ENCODE measurements at regions not wholly inside any gene's neighbourhood (a gene's known extent, or its start where the extent isn't known, plus 50 kb on each side); places are given as distances from the start of the nearest gene placed in this dataset.

GRCh38 chr12:125487336-125487735, 422.1 kb downstream of the AACS start:
- Histone ChIP-seq H3K4me1 (no peaks in the 10 kb centered on the region), H3K27me3 (no peaks in the 10 kb centered on the region), H3K9me3 (no peaks in the 10 kb centered on the region), H3K36me3 (no peaks in the 10 kb centered on the region), H3K27ac (no peak overlapping the region), H3K4me3 (no peak overlapping the region)
- no peak for TF ChIP-seq CTCF (IDR thresholded peaks at IDR 0.05)
- no peak for TF ChIP-seq POLR2A (IDR thresholded peaks at IDR 0.05)
- no peak for DNase-seq

GRCh38 chr12:125491553-125491952, 426.3 kb downstream of the AACS start:
- no peaks in the 10 kb centered on the region for H3K27me3 ChIP-seq
- no peak for DNase-seq
- no peaks in the 10 kb centered on the region for H3K36me3 ChIP-seq
- no peak overlapping the region for H3K27ac ChIP-seq
- no peak overlapping the region for H3K4me3 ChIP-seq
- TF ChIP-seq POLR2A (IDR thresholded peaks at IDR 0.05), result no peak
- no peak for TF ChIP-seq CTCF (IDR thresholded peaks at IDR 0.05)
- H3K9me3 ChIP-seq, result no peaks in the 10 kb centered on the region
- no peaks in the 10 kb centered on the region for H3K4me1 ChIP-seq

GRCh38 chr12:125492354-125493270, 427.4 kb downstream of the AACS start:
- H3K9me3 ChIP-seq, result no peaks in the 10 kb centered on the region
- DNase-seq, result no peak
- H3K27ac ChIP-seq, result no peak overlapping the region
- TF ChIP-seq CTCF (IDR thresholded peaks at IDR 0.05), result no peak
- no peaks in the 10 kb centered on the region for H3K36me3 ChIP-seq
- H3K27me3 ChIP-seq, result no peaks in the 10 kb centered on the region
- H3K4me3 ChIP-seq, result no peak overlapping the region
- no peaks in the 10 kb centered on the region for H3K4me1 ChIP-seq

GRCh38 chr12:125493704-125494308, 428.6 kb downstream of the AACS start:
- Histone ChIP-seq H3K4me1 (no peaks in the 10 kb centered on the region), H3K4me3 (no peak overlapping the region), H3K27ac (no peak overlapping the region), H3K9me3 (no peaks in the 10 kb centered on the region), H3K27me3 (no peaks in the 10 kb centered on the region), H3K36me3 (no peaks in the 10 kb centered on the region)
- TF ChIP-seq CTCF (IDR thresholded peaks at IDR 0.05) (no peak), POLR2A (IDR thresholded peaks at IDR 0.05) (no peak)
- DNase-seq, result no peak

GRCh38 chr12:125503128-125503527, 437.9 kb downstream of the AACS start:
- TF ChIP-seq CTCF (IDR thresholded peaks at IDR 0.05) (no peak), POLR2A (IDR thresholded peaks at IDR 0.05) (no peak)
- H3K9me3 ChIP-seq, result no peaks in the 10 kb centered on the region
- no peaks in the 10 kb centered on the region for H3K36me3 ChIP-seq
- H3K27ac ChIP-seq, result no peak overlapping the region
- no peak for DNase-seq
- H3K4me1 ChIP-seq, result no peaks in the 10 kb centered on the region
- H3K4me3 ChIP-seq, result no peak overlapping the region
- no peaks in the 10 kb centered on the region for H3K27me3 ChIP-seq
